Choroid plexus epithelial cell (primary cell): ENCODE measurements at regions not wholly inside any gene's neighbourhood (a gene's known extent, or its start where the extent isn't known, plus 50 kb on each side); places are given as distances from the start of the nearest gene placed in this dataset.
"Not testable (repeated sequence)": the region's sequence is repeated elsewhere in the genome, so short reads cannot be mapped to it uniquely, and the experiment has no call there.

ENCODE experiments used
- DNase-seq: peaks from one replicate; pipeline ENCODE4 v3.0.0-alpha.2; 2010; ENCODE audit warnings: low read depth
- H3K4me3 ChIP-seq: 2 replicates; pipeline ENCODE4 v1.5.1; 2011; ENCODE audit warnings: low read depth, mild to moderate bottlenecking, control low read depth, low read length, moderate library complexity
- TF ChIP-seq, protein P1 (sequence below): conservative IDR thresholded peaks from 2 replicates; pipeline ENCODE4 v1.5.1; 2011; ENCODE audit warnings: low read depth, mild to moderate bottlenecking, control low read depth, inconsistent platforms, low read length, moderate library complexity

DNA sequence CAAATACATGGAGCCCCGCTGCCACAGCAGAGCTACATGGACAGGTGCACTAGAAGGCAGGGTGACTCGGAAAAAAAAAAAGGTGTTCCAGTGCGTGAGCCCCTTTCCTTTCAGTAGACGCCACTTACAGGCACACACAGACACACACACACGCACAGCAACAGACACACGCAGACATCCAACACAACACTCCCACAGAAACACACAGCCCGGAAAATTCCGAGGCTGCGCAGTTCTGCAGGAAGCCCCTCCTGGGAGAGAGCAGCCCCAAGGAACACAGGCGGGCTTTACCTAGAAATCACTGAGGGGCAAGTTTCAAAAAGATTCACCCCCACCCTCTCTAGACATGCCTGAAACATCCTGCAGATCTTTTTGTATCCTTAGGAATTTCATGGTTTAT lies 136.0 kb upstream of the WSB1 start:
- H3K4me3 ChIP-seq, result no peak overlapping the region
- TF ChIP-seq, protein P1, sequence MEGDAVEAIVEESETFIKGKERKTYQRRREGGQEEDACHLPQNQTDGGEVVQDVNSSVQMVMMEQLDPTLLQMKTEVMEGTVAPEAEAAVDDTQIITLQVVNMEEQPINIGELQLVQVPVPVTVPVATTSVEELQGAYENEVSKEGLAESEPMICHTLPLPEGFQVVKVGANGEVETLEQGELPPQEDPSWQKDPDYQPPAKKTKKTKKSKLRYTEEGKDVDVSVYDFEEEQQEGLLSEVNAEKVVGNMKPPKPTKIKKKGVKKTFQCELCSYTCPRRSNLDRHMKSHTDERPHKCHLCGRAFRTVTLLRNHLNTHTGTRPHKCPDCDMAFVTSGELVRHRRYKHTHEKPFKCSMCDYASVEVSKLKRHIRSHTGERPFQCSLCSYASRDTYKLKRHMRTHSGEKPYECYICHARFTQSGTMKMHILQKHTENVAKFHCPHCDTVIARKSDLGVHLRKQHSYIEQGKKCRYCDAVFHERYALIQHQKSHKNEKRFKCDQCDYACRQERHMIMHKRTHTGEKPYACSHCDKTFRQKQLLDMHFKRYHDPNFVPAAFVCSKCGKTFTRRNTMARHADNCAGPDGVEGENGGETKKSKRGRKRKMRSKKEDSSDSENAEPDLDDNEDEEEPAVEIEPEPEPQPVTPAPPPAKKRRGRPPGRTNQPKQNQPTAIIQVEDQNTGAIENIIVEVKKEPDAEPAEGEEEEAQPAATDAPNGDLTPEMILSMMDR, result no peak
- no peak for DNase-seq

DNA sequence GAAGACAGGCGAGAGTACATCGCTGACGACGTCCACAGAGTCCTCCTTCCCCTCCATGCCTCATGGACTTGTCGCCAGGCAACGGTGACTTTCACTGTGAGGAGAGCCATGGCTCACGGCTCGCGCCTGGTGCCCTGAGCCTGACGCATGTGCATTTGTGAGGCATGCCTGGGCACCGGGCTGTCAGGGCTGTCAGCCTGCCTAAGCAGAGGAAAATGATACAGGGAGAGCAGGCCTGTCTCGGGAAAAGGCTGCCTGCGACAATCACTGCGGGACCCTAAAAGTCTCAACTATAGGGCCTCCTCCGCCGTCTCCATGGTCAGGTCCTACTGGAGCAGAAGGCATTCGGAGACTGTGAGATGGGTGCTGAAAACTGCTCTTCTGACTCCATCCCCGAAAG lies 135.5 kb upstream of the WSB1 start:
- H3K4me3 ChIP-seq, result no peak overlapping the region
- TF ChIP-seq, protein P1, result no peak
- DNase-seq, result no peak

DNA sequence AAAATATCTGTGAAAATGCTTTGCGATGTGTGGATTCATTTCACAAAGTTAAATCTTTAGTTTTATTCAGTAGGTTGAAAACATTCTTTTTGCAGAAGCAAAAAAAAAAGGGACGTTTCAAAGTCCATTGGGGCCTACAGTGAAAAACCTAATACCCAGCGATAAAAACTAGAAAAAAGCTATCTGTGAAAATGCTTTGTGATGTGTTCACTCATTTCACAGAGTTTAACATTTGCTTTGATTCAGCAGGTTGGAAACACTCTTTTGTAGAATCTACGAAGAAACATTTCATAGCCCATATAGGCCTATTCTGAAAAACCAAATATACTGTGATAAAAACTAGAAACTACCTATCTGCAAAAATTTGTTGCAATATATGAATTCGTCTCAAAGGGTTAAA lies 113.6 kb upstream of the WSB1 start:
- TF ChIP-seq, protein P1, result no peak
- no peak for DNase-seq
- H3K4me3 ChIP-seq, result no peak overlapping the region

DNA sequence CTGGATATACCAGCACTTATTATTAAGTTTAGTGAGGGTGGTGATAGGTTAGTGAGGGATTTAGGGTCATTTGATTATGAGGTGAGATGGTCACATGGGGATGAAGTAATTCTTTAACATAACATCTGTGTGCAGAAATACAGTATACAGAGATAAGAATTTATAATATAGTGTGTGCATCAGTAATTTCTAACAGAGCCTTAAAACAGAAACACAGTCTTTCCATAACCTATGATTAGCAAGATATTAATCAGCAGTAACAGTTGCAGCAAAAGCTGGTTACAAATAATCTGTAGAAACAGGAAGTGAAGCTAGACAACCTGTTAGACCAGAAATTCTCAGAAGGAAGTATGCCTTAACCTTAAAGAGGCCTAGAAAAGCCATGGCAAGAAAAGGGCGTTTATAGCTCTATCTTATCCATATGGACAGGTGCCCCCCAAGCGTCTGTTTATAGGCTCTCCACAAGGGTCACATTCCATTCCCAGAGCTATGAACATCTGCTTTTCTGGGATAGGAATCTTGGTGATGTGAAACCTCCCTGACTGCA lies 112.5 kb upstream of the WSB1 start:
- not testable (repeated sequence) for H3K4me3 ChIP-seq, DNase-seq

DNA sequence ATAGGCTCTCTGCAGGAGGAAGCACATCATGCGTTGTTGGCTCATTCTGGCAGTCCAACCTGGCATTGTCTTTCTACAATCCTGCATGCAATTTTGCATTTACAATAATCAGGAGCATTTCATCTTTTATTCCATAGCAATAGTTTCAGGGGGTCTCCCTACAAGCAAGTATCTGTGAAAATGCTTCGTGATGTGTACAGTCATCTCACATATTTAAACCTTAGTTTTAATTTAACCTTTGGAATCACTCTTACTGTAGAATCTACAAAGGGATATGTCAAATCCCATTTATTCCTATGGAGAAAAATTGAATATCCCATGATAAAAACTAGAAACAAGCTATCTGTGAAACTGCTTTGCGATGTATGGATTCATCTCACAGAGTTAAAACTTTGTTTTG lies 112.0 kb upstream of the WSB1 start:
- H3K4me3 ChIP-seq, result no peak overlapping the region
- TF ChIP-seq, protein P1, result no peak
- no peak for DNase-seq

DNA sequence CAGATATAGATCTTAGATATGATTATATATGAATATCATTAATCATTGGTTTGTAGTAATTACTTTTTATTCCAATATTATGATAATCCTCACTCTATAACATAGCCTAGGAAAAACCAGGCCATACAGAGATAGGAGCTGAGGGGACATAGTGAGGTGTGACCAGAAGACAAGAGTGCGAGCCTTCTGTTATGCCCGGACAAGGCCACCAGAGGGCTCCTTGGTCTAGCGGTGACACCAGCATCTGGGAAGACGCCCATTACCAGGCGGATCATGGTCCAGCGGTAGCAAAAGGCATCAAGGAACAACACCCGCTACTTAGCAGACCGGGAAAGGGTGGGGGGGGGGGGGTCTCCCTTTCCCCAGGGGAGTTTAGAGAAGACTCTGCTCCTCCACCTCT lies 96.4 kb upstream of the WSB1 start:
- not testable (repeated sequence) for DNase-seq, H3K4me3 ChIP-seq
- TF ChIP-seq, protein P1, result peak; percentile 48

DNA sequence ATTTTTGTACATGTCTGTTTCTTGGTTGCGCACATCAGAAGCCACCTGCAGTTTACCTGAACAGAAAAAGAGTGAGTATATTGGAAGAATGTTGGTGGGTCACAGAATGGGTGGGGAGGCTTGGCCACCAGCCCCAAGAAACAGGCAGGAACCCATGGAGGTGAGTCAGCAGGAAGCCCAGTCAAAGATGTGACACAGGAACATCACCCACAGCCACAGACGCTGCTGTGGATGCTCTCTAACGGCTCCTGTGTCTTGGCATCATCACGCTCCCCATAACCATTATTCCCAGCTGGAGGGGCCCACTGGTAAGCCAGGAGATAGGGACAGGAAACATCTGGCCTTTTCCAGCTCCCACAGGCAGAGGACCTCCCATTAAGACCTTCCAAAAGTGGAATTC lies 94.0 kb upstream of the WSB1 start:
- H3K4me3 ChIP-seq, result no peak overlapping the region
- no peak for DNase-seq
- TF ChIP-seq, protein P1, result no peak
